SU-DHL-6 (cell line): ENCODE measurements at regions not wholly inside any gene's neighbourhood (a gene's known extent, or its start where the extent isn't known, plus 50 kb on each side); places are given as distances from the start of the nearest gene placed in this dataset.

ENCODE experiments used
- CTCF ChIP-seq: fragments of 200-600 bp; sonication (generic); IDR thresholded peaks from one replicate; pipeline ENCODE4 v1.5.1; 2017; ENCODE audit warnings: antibody characterized with exemption, mild to moderate bottlenecking, low read length, moderate library complexity; ENCODE audit not compliant: insufficient read depth, poor library complexity, severe bottlenecking
- EZH2phosphoT487 ChIP-seq: fragments of 200-600 bp; sonication (generic), shearing (Covaris generic); conservative IDR thresholded peaks from 2 replicates; pipeline ENCODE4 v1.6.1; 2018; ENCODE audit warnings: mild to moderate bottlenecking, antibody characterized with exemption, low read length, moderate library complexity, mixed read lengths

GRCh38 chrX:110477593-110478228 lies 119.1 kb downstream of the RTL9 start:
- TF ChIP-seq CTCF (no peak), EZH2phosphoT487 (no peak)
